ENCODE measurements at regions not wholly inside any gene's neighbourhood (a gene's known extent, or its start where the extent isn't known, plus 50 kb on each side); places are given as distances from the start of the nearest gene placed in this dataset.

DNA sequence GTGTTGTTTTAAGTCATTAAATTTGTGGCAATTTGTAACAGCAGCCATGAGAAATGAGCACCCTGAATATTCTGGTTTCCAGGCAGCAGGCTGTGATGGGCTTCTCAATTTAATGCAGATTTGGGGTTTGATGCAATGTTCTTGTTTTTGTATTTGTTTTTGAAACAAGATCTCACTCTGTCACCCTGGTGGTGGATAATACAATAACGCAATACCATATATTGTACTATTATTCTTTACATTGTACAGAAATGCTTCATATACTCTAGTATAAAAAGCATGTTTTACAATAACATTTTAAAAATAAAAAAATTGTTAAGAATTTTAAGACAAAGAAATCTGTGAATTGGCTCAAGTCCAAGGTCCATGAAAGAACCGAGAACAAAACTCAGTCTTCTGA lies 129.1 kb downstream of the USP46 start:
- ATAC-seq, result no peak

- no peak for ATAC-seq
These were observed 123.3 kb downstream of the USP46 start for GRCh38 chr4:52535793-52536192.
